UCSD-AML1 (cell line): ENCODE measurements at regions not wholly inside any gene's neighbourhood (a gene's known extent, or its start where the extent isn't known, plus 50 kb on each side); places are given as distances from the start of the nearest gene placed in this dataset.

Source experiments
- DNase-seq: peaks from one replicate; lab custom pipeline; 2025; ENCODE audit not compliant: unreplicated experiment; lab: John Stamatoyannopoulos, UW

- no peak for DNase-seq
Observed at GRCh38 chr22:49235463-49236300, 592.0 kb downstream of the BRD1 start.

DNA sequence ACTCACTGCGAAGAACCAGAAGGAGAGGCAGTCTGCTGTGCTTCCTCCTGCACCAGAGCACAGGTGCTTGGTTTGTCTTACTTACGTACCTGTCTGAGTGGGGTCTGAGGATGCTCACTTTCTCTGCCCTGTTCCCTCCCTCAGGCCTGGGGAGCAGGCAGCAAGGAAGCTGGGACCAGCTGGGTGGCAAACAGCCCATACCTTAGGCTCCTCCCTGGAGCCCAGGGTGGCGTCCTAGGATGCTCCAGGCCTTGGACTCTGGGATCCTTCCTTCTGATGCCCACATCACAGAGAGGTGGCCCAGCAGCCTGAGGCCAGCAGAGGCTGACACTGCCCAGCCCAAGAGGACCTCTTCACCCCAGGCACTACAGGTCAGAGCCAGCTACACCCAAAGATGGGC lies 593.2 kb downstream of the BRD1 start:
- no peak for DNase-seq

- DNase-seq: no peak
Observed at GRCh38 chr22:49233507-49234100, 594.1 kb downstream of the BRD1 start.

DNA sequence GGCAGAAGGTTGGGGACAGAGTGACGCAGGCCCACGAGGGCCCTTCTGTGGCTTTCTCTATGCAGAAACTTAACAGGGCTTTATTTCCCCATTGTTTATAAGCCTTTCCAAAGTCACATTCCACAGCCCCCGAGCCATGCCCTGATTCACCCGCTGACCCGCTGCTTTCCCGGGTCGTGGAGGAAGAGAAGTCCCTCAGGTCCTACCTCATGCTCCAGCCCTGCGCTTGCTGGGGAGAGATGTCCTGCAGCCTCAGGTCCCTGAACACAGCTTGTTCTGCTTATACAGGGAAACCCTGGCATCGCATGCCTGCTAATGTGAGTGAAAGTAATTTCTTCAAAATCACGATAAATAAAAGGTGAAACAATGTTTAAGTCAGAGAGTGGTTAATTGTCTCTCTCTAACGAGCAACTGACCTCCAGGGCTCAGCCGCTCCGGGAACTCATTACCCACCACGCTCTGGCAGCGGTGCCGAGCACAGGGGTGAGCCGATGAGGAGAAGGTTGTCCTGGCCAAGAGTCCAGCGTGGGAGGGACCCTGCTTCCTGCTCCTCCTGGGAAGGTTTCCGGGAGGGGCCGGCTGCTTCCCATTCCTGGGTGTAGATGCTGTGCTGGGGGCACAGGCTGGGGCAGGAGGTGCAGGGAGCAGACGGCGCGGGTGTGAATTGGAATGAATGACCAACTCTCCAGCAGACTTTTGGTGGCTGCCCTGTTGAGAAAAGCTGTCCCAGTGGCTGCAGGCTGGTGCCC lies 595.2 kb downstream of the BRD1 start:
- no peak for DNase-seq

- DNase-seq: no peak
Observed at GRCh38 chr22:49230194-49230577, 597.5 kb downstream of the BRD1 start.

DNA sequence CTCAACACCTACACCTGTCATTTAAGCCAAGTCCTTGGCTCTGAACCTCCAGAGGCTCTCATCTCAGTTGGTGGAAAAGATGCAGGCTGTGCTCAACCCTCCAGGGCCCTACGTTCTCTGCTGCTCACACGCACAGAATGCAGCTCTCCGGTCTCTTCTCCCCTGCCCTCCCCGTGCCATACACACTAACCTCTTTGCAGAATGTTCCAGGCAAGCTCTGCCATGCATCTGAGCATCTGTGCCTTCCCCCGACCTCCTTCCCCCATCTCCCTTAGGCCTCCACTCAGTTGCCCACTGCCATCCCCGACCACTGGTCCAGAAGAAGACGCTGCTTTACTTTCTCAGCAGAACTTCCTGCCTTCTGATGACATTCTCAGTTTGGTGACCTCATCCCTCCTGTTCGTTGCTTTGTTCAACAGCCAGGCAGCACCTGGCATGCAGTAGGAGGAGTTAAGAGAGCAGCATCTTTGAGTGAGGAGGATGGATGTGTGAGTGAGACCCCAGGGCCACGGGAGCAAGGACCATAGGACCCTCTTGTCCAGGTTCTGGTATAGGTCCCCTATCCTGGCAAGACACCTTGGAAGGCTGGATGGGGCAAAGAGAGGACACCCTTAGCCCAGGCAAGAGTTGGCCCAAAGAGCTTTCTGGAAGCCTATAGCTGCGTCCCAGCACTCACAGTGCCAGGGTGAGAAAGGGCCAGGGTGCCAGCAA lies 598.0 kb downstream of the BRD1 start:
- no peak for DNase-seq

GRCh38 chr22:49228431-49229037 lies 599.1 kb downstream of the BRD1 start:
- no peak for DNase-seq

GRCh38 chr22:49227670-49228069 lies 600.0 kb downstream of the BRD1 start:
- DNase-seq: no peak

- no peak for DNase-seq
Observed at GRCh38 chr22:49226096-49226495, 601.6 kb downstream of the BRD1 start.

GRCh38 chr22:49224243-49224642 lies 603.4 kb downstream of the BRD1 start:
- no peak for DNase-seq

DNA sequence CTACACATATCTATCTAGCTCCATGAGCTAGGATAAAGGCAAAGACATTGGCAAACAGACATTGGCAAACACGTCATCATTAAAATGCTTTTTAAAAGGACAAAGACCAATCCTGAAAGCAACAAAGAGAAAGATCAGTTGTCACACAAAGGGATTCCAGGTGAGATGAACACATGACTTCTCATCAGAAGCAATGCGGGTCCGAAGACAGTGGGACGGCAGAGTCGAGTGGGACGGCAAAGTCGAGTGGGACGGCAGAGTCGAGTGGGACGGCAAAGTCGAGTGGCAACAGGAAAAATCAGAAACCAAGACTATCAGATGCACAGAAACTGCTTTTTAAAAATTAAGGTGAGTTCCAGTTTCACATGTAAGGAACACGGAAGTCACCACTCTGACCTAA lies 609.5 kb downstream of the BRD1 start:
- DNase-seq: no peak

DNA sequence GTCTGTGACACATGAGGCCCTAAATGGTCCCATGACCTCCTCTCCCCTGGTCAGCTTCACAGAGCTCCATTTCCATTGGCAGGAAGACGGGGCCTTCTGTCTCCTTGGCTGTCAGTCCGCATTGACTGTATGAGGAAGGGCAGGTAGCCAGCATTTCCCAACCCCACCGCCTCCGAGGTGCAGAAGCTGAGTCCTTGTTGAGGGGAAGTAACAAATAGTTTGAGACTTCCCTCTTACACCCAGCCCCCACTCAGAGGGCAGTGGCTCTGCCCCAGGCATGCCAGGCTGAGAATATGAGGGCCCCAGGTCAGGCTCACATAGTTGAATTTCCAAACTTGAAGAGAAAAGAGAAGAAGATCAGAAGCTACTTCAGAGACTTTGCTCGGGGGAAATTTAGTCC lies 611.1 kb downstream of the BRD1 start:
- DNase-seq: no peak

DNA sequence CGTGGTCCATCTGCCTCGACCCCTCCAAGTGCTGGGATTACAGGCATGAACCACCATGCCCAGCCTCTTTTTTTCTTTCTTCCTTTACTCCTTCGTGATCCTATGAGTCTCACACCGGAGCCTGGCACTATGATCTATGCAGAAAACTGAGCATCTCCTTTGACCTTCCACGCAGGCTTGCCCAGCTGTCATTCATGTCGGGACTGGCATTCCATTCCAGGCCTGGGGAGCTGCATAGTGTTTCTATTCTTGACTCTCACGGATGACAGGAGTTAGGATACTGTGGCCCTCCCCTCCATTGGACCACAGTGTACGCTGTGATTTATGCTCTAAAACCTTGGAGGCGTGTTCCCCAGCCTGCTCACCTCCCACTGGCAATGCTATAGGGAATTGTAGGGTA lies 611.8 kb downstream of the BRD1 start:
- DNase-seq: no peak

DNA sequence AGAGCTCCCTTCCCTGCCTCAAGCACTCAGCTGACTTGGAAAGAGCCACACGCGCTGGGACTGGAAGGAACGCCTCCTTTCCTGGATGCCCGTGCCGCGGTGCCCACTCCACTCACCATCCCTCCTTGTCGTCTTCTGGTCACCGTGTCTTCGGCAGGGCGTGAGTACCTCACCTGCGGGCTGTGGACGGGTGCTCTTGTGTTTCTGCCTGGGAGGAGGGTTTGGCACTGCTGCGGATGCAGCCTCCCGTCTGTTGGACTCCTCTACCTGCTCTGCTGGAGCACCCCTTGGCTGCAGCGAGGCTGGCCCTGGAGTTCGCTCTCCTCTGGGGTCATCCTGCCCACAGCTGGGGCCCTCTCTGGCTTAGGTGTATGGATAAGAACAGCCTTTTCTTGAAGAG lies 612.7 kb downstream of the BRD1 start:
- DNase-seq: no peak

- no peak for DNase-seq
Observed at GRCh38 chr22:49213731-49214352, 613.8 kb downstream of the BRD1 start.

- DNase-seq: no peak
Observed at GRCh38 chr22:49212466-49212865, 615.2 kb downstream of the BRD1 start.

GRCh38 chr22:49212002-49212401 lies 615.7 kb downstream of the BRD1 start:
- no peak for DNase-seq

- DNase-seq: no peak
Observed at GRCh38 chr22:49211176-49211575, 616.5 kb downstream of the BRD1 start.

DNA sequence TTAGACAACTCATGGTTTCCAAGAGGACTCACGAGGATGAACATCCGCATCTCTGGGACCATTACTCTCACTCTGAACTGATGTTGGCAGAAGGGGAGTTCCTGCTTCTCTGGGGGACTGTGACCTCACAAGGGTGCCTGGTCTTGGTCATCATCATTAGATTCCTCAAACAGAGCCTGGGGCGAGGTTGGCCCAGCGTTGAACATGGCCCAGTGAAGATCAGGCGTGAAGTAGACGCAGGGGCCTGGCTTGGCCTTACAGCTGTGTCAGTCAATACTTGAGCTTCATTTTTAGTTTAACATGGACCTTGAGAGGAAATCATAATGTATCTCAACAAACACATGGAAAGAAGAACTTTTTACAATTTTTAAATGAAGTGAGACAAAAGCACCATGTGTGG lies 617.1 kb downstream of the BRD1 start:
- DNase-seq: no peak

GRCh38 chr22:49209452-49210195 lies 618.0 kb downstream of the BRD1 start:
- no peak for DNase-seq
